Stimulated activated naive CD8-positive, alpha-beta T cell treated with anti-CD3 and anti-CD28 coated beads, Interleukin-15, Interleukin-2, amounts not matched to agents 100 ng/mL and 50 ng/mL, for 24 hours (primary cell): ENCODE measurements at regions not wholly inside any gene's neighbourhood (a gene's known extent, or its start where the extent isn't known, plus 50 kb on each side); places are given as distances from the start of the nearest gene placed in this dataset.

Experiments
- H3K27ac Mint-ChIP-seq: one replicate; pipeline ENCODE4 v1.8.0; 2021; ENCODE audit warnings: mild to moderate bottlenecking, mixed read lengths
- H3K27me3 Mint-ChIP-seq: one replicate; pipeline ENCODE4 v1.8.0; 2021; ENCODE audit warnings: mixed read lengths
- H3K36me3 Mint-ChIP-seq: one replicate; pipeline ENCODE4 v1.8.0; 2021; ENCODE audit warnings: low read depth, mixed read lengths
- H3K4me1 Mint-ChIP-seq: one replicate; pipeline ENCODE4 v1.8.0; 2021; ENCODE audit warnings: low read depth, mixed read lengths
- H3K4me3 Mint-ChIP-seq: one replicate; pipeline ENCODE4 v1.8.0; 2021; ENCODE audit warnings: mild to moderate bottlenecking, mixed read lengths
- H3K9me3 Mint-ChIP-seq: one replicate; pipeline ENCODE4 v1.8.0; 2021; ENCODE audit warnings: mixed read lengths

DNA sequence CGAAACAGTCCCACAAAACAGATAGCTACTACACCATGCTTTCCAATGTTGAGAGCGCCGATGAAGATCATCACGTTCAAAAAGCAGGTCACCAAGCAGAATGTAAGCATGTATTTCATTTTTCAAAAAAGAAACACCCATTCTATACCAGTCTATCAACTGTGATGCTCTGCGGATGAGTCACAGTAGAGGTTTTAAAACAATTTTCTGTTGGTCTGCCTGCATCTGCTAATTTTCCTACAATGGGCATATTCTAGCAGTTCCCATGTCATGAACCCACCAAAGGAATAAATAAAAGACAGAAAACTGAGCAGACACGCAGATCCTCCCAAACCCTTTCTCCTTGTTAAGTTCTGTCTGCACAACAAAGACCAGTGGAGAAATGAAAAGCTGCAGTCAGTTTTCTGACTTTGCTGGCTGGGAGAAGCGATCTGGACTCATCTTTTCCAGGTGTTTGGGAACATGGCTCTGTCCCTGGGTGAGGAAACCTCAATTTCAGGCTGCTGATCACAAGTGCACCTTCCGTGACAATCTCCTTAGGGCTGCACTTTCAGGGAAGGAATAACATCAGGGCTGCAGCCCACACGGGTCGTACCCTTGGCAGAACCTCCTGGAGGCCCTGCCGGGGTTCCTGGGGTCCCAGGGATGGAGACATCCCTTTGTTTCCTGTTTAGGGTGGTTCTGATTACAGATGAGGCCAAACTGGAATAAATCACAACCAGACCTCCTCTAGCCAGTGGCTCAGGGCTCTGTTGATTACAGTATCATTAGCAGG, 200.1 kb downstream of the BMP7 start:
- no peak overlapping the region for H3K27ac Mint-ChIP-seq
- no peaks in the 10 kb centered on the region for H3K36me3 Mint-ChIP-seq
- no peaks in the 10 kb centered on the region for H3K9me3 Mint-ChIP-seq
- H3K4me3 Mint-ChIP-seq, result no peak overlapping the region
- H3K4me1 Mint-ChIP-seq, result no peaks in the 10 kb centered on the region
- H3K27me3 Mint-ChIP-seq, result peaks cover 17% of the 10 kb centered on the region

DNA sequence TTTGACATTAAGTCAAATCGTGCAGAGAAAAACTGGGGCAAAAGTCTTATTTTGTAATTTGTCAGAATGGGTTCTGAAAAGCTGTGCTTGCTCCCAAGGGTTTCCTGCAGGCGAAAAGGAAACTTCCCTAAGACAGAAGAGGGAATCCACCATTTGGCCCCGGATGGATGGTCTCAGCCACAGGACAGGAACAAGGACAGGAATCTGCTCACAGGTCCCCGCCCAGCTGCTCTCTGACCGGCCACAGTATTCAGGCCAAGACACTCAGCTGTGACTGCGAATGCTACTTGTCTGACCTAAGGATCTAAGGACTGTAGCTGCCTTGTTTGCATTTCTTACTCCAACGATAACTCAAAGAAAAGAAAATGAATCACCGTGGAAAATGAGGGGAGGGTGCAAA, 197.0 kb downstream of the BMP7 start:
- H3K9me3 Mint-ChIP-seq, result no peaks in the 10 kb centered on the region
- no peak overlapping the region for H3K4me3 Mint-ChIP-seq
- H3K36me3 Mint-ChIP-seq, result no peaks in the 10 kb centered on the region
- H3K27me3 Mint-ChIP-seq, result peaks cover 22% of the 10 kb centered on the region
- H3K27ac Mint-ChIP-seq, result no peak overlapping the region
- H3K4me1 Mint-ChIP-seq, result no peaks in the 10 kb centered on the region

- Mint-ChIP-seq H3K27me3 (peaks cover 27% of the 10 kb centered on the region), H3K27ac (no peak overlapping the region), H3K4me3 (no peak overlapping the region), H3K36me3 (no peaks in the 10 kb centered on the region), H3K9me3 (no peaks in the 10 kb centered on the region), H3K4me1 (no peaks in the 10 kb centered on the region)
Observed at GRCh38 chr20:57070296-57070695, 196.1 kb downstream of the BMP7 start.

DNA sequence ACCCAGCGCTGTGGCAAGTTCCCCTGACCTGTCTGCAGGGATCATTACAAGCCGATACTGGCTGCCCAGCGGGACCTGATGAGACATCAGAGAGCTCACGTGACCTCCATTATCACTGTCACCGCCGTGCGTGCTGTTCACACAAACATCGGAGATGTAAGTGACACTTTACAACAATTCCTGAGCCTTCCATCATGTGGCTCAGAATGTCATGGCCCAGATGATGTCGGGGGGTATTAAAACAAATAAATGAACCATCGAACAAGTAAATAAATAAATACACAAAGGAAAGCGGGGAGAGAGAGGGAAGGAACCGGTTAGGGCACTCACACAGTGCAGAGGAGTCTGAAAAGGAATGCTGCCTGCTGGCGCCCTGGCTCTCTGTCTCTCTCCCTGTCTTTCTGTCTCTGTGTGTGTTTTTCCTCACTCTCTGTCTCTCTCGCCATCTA, 195.1 kb downstream of the BMP7 start:
- Mint-ChIP-seq H3K4me3 (no peak overlapping the region), H3K27ac (no peak overlapping the region), H3K9me3 (no peaks in the 10 kb centered on the region), H3K4me1 (no peaks in the 10 kb centered on the region), H3K36me3 (no peaks in the 10 kb centered on the region), H3K27me3 (peaks cover 27% of the 10 kb centered on the region)

GRCh38 chr20:57071954-57072583, 194.4 kb downstream of the BMP7 start:
- Mint-ChIP-seq H3K4me3 (no peak overlapping the region), H3K27ac (no peak overlapping the region), H3K9me3 (peaks cover 4% of the 10 kb centered on the region)

DNA sequence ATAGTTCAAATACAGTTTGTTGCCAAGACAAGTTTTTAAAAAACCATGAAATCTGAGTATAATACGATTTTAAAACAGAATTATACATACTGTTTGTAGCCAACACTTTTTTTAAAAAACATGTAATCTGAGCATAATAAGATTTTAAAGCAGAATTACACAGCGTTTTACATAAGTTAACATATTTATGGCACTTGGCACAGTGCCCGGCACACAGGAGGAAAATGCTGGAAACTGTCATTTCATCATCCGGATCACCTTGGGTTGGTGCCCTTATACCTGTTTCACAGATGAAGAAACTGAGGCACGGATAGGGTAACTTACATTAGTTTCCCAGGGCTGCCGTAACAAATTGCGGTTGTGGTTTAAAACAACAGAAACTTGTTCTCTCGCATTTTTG, 193.0 kb downstream of the BMP7 start:
- no peak overlapping the region for H3K27ac Mint-ChIP-seq
- H3K27me3 Mint-ChIP-seq, result peaks cover 30% of the 10 kb centered on the region
- peaks cover 12% of the 10 kb centered on the region for H3K9me3 Mint-ChIP-seq
- no peak overlapping the region for H3K4me3 Mint-ChIP-seq
- no peaks in the 10 kb centered on the region for H3K36me3 Mint-ChIP-seq
- H3K4me1 Mint-ChIP-seq, result no peaks in the 10 kb centered on the region

More at GRCh38 chr20:57071954-57072583, 194.4 kb downstream of the BMP7 start:
- Mint-ChIP-seq H3K36me3 (no peaks in the 10 kb centered on the region), H3K27me3 (peaks cover 30% of the 10 kb centered on the region), H3K4me1 (no peaks in the 10 kb centered on the region)

DNA sequence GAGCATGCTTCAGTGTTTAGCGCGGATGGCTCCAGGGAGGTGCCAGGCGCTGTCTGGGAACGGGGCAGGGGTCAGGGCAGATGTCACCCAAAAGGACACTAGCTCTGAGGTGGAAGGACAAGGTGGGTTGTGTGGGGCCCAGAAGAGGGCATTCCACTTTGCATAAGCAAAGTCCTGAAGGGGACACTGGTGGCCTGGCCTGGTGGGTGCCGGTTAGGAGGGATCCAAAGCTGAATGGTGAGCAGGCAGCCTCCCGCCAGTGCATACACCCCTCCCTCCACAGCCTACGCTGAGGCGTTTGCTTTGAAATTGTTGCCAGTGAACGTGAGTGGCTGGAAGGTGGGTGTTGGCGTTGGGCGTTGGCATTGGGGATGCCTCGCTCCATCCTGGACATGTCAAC, 192.1 kb downstream of the BMP7 start:
- Mint-ChIP-seq H3K36me3 (no peaks in the 10 kb centered on the region), H3K4me1 (no peaks in the 10 kb centered on the region), H3K27ac (no peak overlapping the region), H3K27me3 (peaks cover 30% of the 10 kb centered on the region), H3K4me3 (no peak overlapping the region), H3K9me3 (peaks cover 21% of the 10 kb centered on the region)

DNA sequence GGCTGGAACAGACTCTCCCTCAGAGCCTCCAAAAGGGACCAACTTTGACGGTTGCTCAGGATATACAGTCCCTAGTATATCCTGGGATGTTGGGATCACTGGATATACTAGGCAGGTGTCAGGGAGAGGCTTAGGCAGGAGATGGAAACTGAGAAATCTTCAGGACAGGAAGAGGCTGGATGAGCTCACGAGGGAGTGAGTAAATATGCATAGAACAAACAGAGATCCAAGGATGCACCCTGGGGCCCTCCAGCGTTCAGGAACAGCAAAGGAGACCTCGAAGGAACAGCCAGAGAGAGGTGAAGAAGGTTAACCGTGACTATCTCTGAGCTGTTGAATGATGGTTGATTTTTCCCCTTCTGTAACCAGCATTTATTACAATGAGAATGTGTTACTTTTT, 191.3 kb downstream of the BMP7 start:
- H3K27me3 Mint-ChIP-seq, result peaks cover 30% of the 10 kb centered on the region
- no peak overlapping the region for H3K27ac Mint-ChIP-seq
- H3K4me3 Mint-ChIP-seq, result no peak overlapping the region
- no peaks in the 10 kb centered on the region for H3K36me3 Mint-ChIP-seq
- H3K9me3 Mint-ChIP-seq, result peaks cover 25% of the 10 kb centered on the region
- no peaks in the 10 kb centered on the region for H3K4me1 Mint-ChIP-seq

GRCh38 chr20:57075603-57076002, 190.8 kb downstream of the BMP7 start:
- Mint-ChIP-seq H3K4me1 (no peaks in the 10 kb centered on the region), H3K27ac (no peak overlapping the region), H3K36me3 (no peaks in the 10 kb centered on the region), H3K9me3 (peaks cover 28% of the 10 kb centered on the region), H3K4me3 (no peak overlapping the region), H3K27me3 (peaks cover 28% of the 10 kb centered on the region)

DNA sequence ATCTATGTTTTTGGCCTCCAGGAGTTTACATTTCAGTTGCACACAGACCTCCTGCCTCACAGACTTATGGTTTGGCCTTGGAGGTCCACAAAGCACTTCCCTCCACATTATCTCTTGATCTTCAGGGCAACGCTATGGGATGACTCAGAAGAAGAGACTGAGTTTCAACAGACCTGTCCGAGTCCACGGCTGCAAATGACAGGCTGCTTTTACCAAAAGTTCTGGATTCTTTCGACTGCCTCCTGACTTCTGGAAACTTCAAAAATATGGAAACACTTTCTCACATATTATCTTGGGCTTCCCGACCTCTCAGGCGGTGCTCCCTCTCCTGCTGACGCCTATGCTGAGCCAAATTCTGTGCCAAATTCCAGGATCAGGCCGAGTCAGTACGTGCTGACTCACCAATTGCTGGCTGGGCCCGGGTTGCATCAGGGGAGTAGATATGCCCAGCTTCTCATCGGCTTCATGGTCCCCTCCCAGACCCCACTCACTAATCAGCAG, 190.2 kb downstream of the BMP7 start:
- no peak overlapping the region for H3K4me3 Mint-ChIP-seq
- H3K27ac Mint-ChIP-seq, result no peak overlapping the region
- peaks cover 23% of the 10 kb centered on the region for H3K27me3 Mint-ChIP-seq
- H3K36me3 Mint-ChIP-seq, result no peaks in the 10 kb centered on the region
- no peaks in the 10 kb centered on the region for H3K4me1 Mint-ChIP-seq
- peaks cover 28% of the 10 kb centered on the region for H3K9me3 Mint-ChIP-seq

GRCh38 chr20:57076951-57077350, 189.5 kb downstream of the BMP7 start:
- H3K36me3 Mint-ChIP-seq, result no peaks in the 10 kb centered on the region
- H3K27ac Mint-ChIP-seq, result no peak overlapping the region
- no peaks in the 10 kb centered on the region for H3K4me1 Mint-ChIP-seq
- peaks cover 28% of the 10 kb centered on the region for H3K9me3 Mint-ChIP-seq
- peaks cover 15% of the 10 kb centered on the region for H3K27me3 Mint-ChIP-seq
- no peak overlapping the region for H3K4me3 Mint-ChIP-seq

DNA sequence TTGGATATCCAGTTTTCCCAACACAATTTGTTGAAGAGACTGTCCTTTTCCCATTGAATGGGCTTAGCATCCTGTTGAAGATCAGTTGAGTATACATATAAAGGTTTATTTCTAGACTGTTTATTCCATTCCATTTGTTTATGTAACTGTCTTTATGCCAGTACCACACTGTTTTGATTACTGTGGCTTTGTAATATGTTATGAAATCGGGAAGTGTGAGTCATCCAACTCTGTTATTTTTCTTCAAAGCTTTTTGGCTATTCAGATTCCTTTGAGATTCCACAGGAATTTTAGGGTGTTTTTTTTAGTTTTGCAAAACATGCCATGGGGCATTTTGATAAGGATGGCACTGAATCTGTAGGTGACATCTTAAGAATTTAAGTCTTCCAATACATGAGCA, 188.3 kb downstream of the BMP7 start:
- H3K27me3 Mint-ChIP-seq, result peaks cover 9% of the 10 kb centered on the region
- no peak overlapping the region for H3K4me3 Mint-ChIP-seq
- H3K9me3 Mint-ChIP-seq, result peaks cover 28% of the 10 kb centered on the region
- H3K4me1 Mint-ChIP-seq, result no peaks in the 10 kb centered on the region
- H3K27ac Mint-ChIP-seq, result no peak overlapping the region
- no peaks in the 10 kb centered on the region for H3K36me3 Mint-ChIP-seq

GRCh38 chr20:57079031-57080005, 187.1 kb downstream of the BMP7 start:
- Mint-ChIP-seq H3K36me3 (no peaks in the 10 kb centered on the region), H3K27ac (no peak overlapping the region), H3K27me3 (peaks cover 8% of the 10 kb centered on the region), H3K4me1 (no peaks in the 10 kb centered on the region), H3K9me3 (peaks cover 28% of the 10 kb centered on the region), H3K4me3 (no peak overlapping the region)

GRCh38 chr20:57080796-57081195, 185.6 kb downstream of the BMP7 start:
- Mint-ChIP-seq H3K36me3 (no peaks in the 10 kb centered on the region), H3K27me3 (peaks cover 4% of the 10 kb centered on the region), H3K4me3 (no peak overlapping the region), H3K27ac (no peak overlapping the region), H3K9me3 (peaks cover 28% of the 10 kb centered on the region), H3K4me1 (no peaks in the 10 kb centered on the region)
